ENCODE measurements at regions not wholly inside any gene's neighbourhood (a gene's known extent, or its start where the extent isn't known, plus 50 kb on each side); places are given as distances from the start of the nearest gene placed in this dataset.

DNA sequence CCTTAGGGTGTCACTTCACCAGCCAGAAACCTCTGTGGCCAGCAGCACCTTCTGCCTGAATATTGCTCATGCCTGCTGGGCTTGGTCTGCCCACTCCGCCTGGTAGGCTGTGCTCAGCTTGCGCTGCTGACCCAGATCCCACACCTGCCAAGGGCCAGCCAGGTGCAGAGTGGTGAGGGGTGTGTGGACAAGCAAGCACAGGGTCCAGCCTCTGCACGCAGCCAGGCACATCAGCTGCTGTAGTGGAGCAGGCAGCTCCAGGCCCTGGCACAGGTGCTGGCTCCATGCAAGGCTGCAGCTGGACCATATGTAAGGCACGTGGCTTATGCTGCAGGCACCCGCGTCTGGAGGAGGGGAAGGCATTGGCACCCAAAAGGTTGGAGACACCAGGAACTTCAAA, 567.4 kb downstream of the INHBA start:
- no peak for DNase-seq (ENCODE audit: low read depth in 6 of 9, low spot score in 9 of 9)
- H3K27ac ChIP-seq (ENCODE audit: low read depth in 1 of 2, low read length in 1 of 2), result no peak overlapping the region
- WGBS, result 99% methylated on average over 6 of the region's 6 CpGs
- H3K4me1 ChIP-seq (ENCODE audit: control insufficient read depth in 2 of 2, insufficient read depth in 2 of 2, low read length in 2 of 2), result no peaks in the 10 kb centered on the region
- no peaks in the 10 kb centered on the region for H3K36me3 ChIP-seq (ENCODE audit: control insufficient read depth in 2 of 2, insufficient read depth in 2 of 2, low read length in 1 of 2)
- H3K9me3 ChIP-seq (ENCODE audit: control insufficient read depth in 2 of 2, insufficient read depth in 1 of 2, low read length in 1 of 2), result no peaks in the 10 kb centered on the region
- H3K27me3 ChIP-seq (ENCODE audit: control insufficient read depth in 2 of 2, insufficient read depth in 1 of 2, low read length in 1 of 2), result no peaks in the 10 kb centered on the region
- no peak overlapping the region for H3K4me3 ChIP-seq (ENCODE audit: low read length in 2 of 2)

DNA sequence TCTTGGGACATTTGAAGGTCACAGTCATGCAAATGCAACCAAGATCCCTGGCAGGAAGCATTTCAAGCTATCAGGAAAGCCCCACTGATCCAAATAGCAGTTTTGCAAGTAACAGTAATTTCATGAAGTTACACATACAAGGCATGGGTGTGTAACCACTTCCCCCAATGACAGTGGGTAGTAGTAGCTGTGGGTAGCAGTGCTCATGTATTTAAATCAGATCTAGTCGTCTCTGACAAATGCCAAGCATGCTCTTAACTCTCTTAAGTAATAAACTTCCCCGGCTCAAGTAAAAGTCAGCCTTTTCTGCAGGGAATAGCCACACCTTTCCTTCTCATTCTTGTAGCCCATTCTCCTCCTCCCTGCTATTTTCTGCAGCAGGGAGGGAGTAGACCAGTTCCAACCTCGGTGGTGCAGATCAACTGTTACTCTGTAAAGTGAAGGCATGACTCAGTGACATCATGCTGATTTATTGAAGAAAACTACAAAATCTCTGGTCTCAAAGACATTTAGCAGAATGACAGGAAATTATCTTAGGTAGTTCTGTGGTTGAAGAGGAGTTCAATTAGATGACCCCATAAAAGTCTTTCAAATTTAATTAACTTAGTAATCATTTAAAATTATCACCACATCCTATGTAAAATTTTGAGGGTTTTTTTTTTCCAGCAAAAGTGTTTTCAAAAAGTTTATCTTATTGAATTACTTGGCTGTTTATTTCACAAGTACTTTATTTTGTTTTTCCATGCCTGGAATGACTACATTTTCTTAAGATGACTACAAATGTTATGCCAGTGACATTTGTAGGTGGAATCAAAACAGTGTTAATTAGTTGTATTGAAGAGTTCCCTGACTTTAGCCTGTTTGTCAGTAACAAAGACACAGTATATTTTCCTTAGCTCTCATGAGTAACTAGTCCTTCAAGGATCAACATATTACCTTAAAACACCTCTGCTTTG, 568.3 kb downstream of the INHBA start:
- no peak overlapping the region for H3K4me3 ChIP-seq (ENCODE audit: low read length in 2 of 2)
- WGBS, result 60% methylated on average over 3 of the region's 3 CpGs
- H3K9me3 ChIP-seq (ENCODE audit: control insufficient read depth in 2 of 2, insufficient read depth in 1 of 2, low read length in 1 of 2), result no peaks in the 10 kb centered on the region
- peak in 1 of 9 donors; percentile 21 for DNase-seq (ENCODE audit: low read depth in 6 of 9, low spot score in 9 of 9)
- H3K27me3 ChIP-seq (ENCODE audit: control insufficient read depth in 2 of 2, insufficient read depth in 1 of 2, low read length in 1 of 2), result no peaks in the 10 kb centered on the region
- H3K27ac ChIP-seq (ENCODE audit: low read depth in 1 of 2, low read length in 1 of 2), result no peak overlapping the region
- no peaks in the 10 kb centered on the region for H3K4me1 ChIP-seq (ENCODE audit: control insufficient read depth in 2 of 2, insufficient read depth in 2 of 2, low read length in 2 of 2)
- no peaks in the 10 kb centered on the region for H3K36me3 ChIP-seq (ENCODE audit: control insufficient read depth in 2 of 2, insufficient read depth in 2 of 2, low read length in 1 of 2)

DNA sequence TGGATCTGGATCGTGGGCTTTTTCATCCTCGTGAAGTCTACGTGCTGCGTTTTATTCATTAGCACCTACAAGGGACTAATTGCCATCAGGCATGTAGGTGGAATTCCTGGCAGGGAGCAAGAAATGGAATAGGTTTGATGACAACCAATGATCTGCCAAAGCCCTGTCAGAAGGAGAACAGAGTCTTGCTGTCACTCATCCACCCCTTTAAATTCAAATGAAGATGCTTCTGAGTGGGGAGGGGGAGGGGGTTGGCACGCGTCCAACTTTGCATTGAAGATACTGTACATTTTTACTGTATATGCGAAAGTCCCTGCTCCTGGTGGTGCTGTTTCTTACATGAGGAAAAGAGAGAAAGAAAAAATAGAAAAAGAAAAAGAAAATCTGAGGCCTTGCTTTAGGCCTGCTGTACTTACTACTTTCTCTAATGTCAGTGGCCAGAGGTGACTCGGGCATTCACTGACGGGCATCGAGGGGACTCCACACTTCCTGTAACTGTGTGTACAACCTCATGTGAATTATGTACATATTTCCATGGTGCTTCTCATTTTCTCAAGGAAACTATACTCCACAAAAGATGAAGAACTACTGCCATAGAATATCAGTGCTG, 569.1 kb downstream of the INHBA start:
- no peak overlapping the region for H3K4me3 ChIP-seq (ENCODE audit: low read length in 2 of 2)
- DNase-seq (ENCODE audit: low read depth in 6 of 9, low spot score in 9 of 9), result no peak
- 88% methylated on average over 10 of the region's 10 CpGs for WGBS
- H3K27ac ChIP-seq (ENCODE audit: low read depth in 1 of 2, low read length in 1 of 2), result no peak overlapping the region
- H3K9me3 ChIP-seq (ENCODE audit: control insufficient read depth in 2 of 2, insufficient read depth in 1 of 2, low read length in 1 of 2), result no peaks in the 10 kb centered on the region
- H3K4me1 ChIP-seq (ENCODE audit: control insufficient read depth in 2 of 2, insufficient read depth in 2 of 2, low read length in 2 of 2), result no peaks in the 10 kb centered on the region
- H3K27me3 ChIP-seq (ENCODE audit: control insufficient read depth in 2 of 2, insufficient read depth in 1 of 2, low read length in 1 of 2), result no peaks in the 10 kb centered on the region
- H3K36me3 ChIP-seq (ENCODE audit: control insufficient read depth in 2 of 2, insufficient read depth in 2 of 2, low read length in 1 of 2), result no peaks in the 10 kb centered on the region

DNA sequence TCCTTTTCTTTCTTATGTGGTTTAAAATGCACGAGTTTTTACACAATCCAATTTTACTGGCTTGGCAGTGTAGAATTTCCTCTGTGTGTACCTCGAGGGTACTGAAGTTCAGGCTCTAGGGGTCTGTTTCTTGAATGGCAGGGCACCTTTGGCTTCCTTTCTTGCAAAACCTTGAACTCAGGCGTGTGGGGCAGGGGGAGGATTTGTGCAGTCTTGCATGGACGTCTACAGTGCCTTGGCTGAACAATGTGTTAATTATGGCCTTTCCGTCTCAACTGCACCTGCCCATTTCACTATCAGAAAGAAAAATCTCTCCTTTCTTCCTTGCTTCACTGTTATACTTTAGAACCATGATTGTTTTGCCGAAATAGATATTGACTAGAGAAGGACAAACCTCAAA, 570.9 kb downstream of the INHBA start:
- WGBS, result 94% methylated on average over 6 of the region's 6 CpGs
- Histone ChIP-seq H3K36me3 (ENCODE audit: control insufficient read depth in 2 of 2, insufficient read depth in 2 of 2, low read length in 1 of 2) (no peaks in the 10 kb centered on the region), H3K27ac (ENCODE audit: low read depth in 1 of 2, low read length in 1 of 2) (no peak overlapping the region), H3K9me3 (ENCODE audit: control insufficient read depth in 2 of 2, insufficient read depth in 1 of 2, low read length in 1 of 2) (no peaks in the 10 kb centered on the region), H3K27me3 (ENCODE audit: control insufficient read depth in 2 of 2, insufficient read depth in 1 of 2, low read length in 1 of 2) (no peaks in the 10 kb centered on the region), H3K4me3 (ENCODE audit: low read length in 2 of 2) (no peak overlapping the region), H3K4me1 (ENCODE audit: control insufficient read depth in 2 of 2, insufficient read depth in 2 of 2, low read length in 2 of 2) (no peaks in the 10 kb centered on the region)
- DNase-seq (ENCODE audit: low read depth in 6 of 9, low spot score in 9 of 9), result no peak

DNA sequence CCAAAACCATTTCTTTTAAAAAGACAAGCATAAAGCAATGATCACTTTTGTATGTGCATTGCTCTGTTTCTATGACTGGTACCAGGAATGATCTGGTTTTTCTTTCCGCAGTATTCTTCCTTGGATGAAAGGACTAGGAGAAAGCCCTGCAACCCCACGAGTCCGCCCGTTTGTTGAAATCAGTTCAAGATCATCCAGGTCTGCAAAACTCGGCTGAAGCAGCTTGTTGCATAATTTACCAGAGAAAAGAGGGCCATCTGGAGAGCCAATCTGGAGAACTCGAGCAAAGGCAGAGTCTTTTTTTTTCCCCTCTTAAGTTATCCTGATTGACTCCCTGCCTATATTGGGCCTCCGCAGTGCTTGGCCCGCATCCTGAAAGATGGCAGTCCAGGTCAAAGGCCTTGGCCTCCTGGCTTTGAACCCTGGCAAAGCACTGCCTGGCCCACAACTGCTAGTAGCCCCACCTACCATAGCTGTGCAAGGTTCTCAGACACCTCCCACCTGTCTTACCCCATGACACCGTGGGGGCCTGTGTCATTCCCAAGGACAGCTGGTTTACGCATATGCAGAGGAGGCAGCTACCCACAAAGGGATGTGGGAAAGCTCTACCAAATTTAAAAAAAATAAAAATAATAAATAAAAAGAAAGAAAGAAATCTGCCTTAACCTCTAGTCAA, 572.2 kb downstream of the INHBA start:
- 95% methylated on average over 10 of the region's 10 CpGs for WGBS
- Histone ChIP-seq H3K4me3 (ENCODE audit: low read length in 2 of 2) (no peak overlapping the region), H3K36me3 (ENCODE audit: control insufficient read depth in 2 of 2, insufficient read depth in 2 of 2, low read length in 1 of 2) (no peaks in the 10 kb centered on the region), H3K9me3 (ENCODE audit: control insufficient read depth in 2 of 2, insufficient read depth in 1 of 2, low read length in 1 of 2) (no peaks in the 10 kb centered on the region), H3K27ac (ENCODE audit: low read depth in 1 of 2, low read length in 1 of 2) (no peak overlapping the region), H3K4me1 (ENCODE audit: control insufficient read depth in 2 of 2, insufficient read depth in 2 of 2, low read length in 2 of 2) (no peaks in the 10 kb centered on the region), H3K27me3 (ENCODE audit: control insufficient read depth in 2 of 2, insufficient read depth in 1 of 2, low read length in 1 of 2) (no peaks in the 10 kb centered on the region)
- DNase-seq (ENCODE audit: low read depth in 6 of 9, low spot score in 9 of 9), result no peak

DNA sequence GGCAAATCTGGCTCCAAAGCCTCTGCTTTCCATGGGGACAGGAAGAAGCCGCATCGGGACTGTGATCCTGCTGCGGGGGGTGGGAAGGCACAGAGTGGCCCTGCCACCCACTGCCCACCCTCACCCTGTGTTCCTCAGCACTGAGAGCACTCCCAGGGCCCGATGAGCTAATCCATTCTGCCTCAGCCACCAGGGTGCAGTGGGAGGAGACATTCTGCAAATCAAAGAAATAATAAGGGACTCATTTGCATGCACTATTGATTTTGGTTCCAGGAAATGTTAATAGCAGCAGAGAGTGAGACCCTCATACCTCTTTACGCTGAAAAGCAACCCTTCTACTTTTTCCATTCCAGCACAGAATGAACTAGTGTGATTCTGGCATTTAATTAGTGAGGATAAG, 572.8 kb downstream of the INHBA start:
- H3K27ac ChIP-seq (ENCODE audit: low read depth in 1 of 2, low read length in 1 of 2), result no peak overlapping the region
- DNase-seq (ENCODE audit: low read depth in 6 of 9, low spot score in 9 of 9), result no peak
- WGBS, result 95% methylated on average over 5 of the region's 5 CpGs

DNA sequence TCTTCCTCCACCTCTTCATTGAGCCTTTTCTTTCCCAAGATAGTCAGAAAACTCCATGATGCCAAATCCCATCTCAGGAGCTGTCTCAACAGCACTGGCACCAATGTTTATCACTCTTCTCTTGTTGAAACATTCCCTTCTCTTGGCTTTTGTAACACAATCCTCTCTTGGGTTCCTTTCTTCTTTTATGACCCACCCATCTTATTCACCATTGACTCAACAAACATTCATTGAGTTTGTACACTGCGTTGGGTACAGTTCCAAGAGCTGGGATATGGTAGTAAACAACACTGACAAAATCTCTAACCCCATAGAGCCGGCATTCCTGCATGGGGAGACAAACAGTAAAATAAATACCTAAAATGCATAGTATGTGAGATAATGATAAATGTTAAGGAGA, 577.5 kb downstream of the INHBA start:
- Histone ChIP-seq H3K36me3 (ENCODE audit: control insufficient read depth in 2 of 2, insufficient read depth in 2 of 2, low read length in 1 of 2) (no peaks in the 10 kb centered on the region), H3K4me3 (ENCODE audit: low read length in 2 of 2) (no peak overlapping the region), H3K9me3 (ENCODE audit: control insufficient read depth in 2 of 2, insufficient read depth in 1 of 2, low read length in 1 of 2) (no peaks in the 10 kb centered on the region), H3K4me1 (ENCODE audit: control insufficient read depth in 2 of 2, insufficient read depth in 2 of 2, low read length in 2 of 2) (no peaks in the 10 kb centered on the region), H3K27ac (ENCODE audit: low read depth in 1 of 2, low read length in 1 of 2) (no peak overlapping the region), H3K27me3 (ENCODE audit: control insufficient read depth in 2 of 2, insufficient read depth in 1 of 2, low read length in 1 of 2) (no peaks in the 10 kb centered on the region)
- 97% methylated on average over 2 of the region's 2 CpGs for WGBS
- no peak for DNase-seq (ENCODE audit: low read depth in 6 of 9, low spot score in 9 of 9)

More for the DNA sequence above, 572.8 kb downstream of the INHBA start:
- no peaks in the 10 kb centered on the region for H3K36me3 ChIP-seq (ENCODE audit: control insufficient read depth in 2 of 2, insufficient read depth in 2 of 2, low read length in 1 of 2)
- H3K27me3 ChIP-seq (ENCODE audit: control insufficient read depth in 2 of 2, insufficient read depth in 1 of 2, low read length in 1 of 2), result no peaks in the 10 kb centered on the region
- H3K4me3 ChIP-seq (ENCODE audit: low read length in 2 of 2), result no peak overlapping the region
- no peaks in the 10 kb centered on the region for H3K4me1 ChIP-seq (ENCODE audit: control insufficient read depth in 2 of 2, insufficient read depth in 2 of 2, low read length in 2 of 2)
- no peaks in the 10 kb centered on the region for H3K9me3 ChIP-seq (ENCODE audit: control insufficient read depth in 2 of 2, insufficient read depth in 1 of 2, low read length in 1 of 2)

DNA sequence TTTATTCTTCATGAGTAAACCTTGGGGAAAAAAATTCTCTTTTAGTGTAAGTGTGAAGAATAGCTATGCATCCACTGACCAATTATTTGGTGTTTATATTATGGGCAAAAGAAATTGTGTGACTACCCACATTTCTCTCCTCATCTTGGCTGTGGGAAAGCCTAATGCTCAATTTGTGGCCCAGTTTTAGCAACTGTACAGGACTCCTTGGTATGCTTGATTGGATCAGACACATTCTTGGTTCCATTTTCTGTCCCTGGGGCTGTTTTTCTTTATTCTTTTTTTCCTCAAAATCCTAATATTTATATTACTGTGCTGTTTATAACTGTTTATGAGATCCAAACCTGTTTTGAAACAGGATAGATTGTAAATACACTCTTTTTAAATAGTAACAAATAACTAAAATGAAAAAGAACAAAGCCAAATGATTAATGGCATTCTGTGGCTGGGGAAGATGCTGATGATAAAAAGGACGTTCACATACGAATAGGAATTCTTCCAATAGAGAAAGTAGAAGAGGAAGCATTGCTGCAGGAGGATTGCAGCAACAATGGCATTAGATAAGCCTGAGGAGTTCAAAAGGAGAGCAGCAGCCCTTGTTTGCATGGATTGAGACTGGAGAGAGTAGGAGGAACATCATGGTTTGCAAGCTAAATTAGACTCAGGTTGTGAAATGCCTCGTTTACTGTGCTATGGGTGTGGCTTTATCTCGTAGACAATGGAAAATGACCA, 580.5 kb downstream of the INHBA start:
- DNase-seq (ENCODE audit: low read depth in 6 of 9, low spot score in 9 of 9), result no peak
- Histone ChIP-seq H3K9me3 (ENCODE audit: control insufficient read depth in 2 of 2, insufficient read depth in 1 of 2, low read length in 1 of 2) (no peaks in the 10 kb centered on the region), H3K36me3 (ENCODE audit: control insufficient read depth in 2 of 2, insufficient read depth in 2 of 2, low read length in 1 of 2) (no peaks in the 10 kb centered on the region), H3K4me3 (ENCODE audit: low read length in 2 of 2) (no peak overlapping the region), H3K4me1 (ENCODE audit: control insufficient read depth in 2 of 2, insufficient read depth in 2 of 2, low read length in 2 of 2) (no peaks in the 10 kb centered on the region), H3K27me3 (ENCODE audit: control insufficient read depth in 2 of 2, insufficient read depth in 1 of 2, low read length in 1 of 2) (no peaks in the 10 kb centered on the region), H3K27ac (ENCODE audit: low read depth in 1 of 2, low read length in 1 of 2) (no peak overlapping the region)
- 79% methylated on average over 4 of the region's 4 CpGs for WGBS
